SU-DHL-6 (cell line): ENCODE measurements at regions not wholly inside any gene's neighbourhood (a gene's known extent, or its start where the extent isn't known, plus 50 kb on each side); places are given as distances from the start of the nearest gene placed in this dataset.

Experiments
- CTCF ChIP-seq: fragments of 200-600 bp; sonication (generic); IDR thresholded peaks from one replicate; pipeline ENCODE4 v1.5.1; 2017; ENCODE audit warnings: antibody characterized with exemption, mild to moderate bottlenecking, low read length, moderate library complexity; ENCODE audit not compliant: insufficient read depth, poor library complexity, severe bottlenecking
- EZH2phosphoT487 ChIP-seq: fragments of 200-600 bp; sonication (generic), shearing (Covaris generic); conservative IDR thresholded peaks from 2 replicates; pipeline ENCODE4 v1.6.1; 2018; ENCODE audit warnings: mild to moderate bottlenecking, antibody characterized with exemption, low read length, moderate library complexity, mixed read lengths

DNA sequence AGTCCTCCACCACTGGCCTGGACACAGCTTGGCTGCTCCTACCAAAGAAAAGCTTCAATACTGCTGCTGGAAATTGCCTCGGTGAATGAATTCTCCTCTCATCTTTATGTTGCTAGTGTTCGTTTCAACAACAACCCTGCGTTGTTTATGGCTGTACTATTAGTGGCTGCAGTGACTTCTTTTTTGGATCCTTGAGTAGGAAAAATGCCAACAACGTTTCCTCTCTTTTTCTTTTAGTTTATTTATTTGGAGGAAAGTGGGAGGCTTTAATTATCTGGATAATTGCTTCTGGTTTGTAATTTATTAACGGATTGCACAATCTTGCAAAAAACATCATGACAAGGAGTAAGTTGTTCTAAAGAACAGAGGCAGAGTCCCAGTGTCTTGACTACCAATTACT lies 464.1 kb upstream of the TRAM1L1 start:
- TF ChIP-seq CTCF (no peak), EZH2phosphoT487 (no peak)
